A549 (cell line): ENCODE measurements at regions not wholly inside any gene's neighbourhood (a gene's known extent, or its start where the extent isn't known, plus 50 kb on each side); places are given as distances from the start of the nearest gene placed in this dataset.
A peak's percentile ranks its signal among the peaks of the same experiment; 100 is the strongest.

ENCODE experiments used
- ATAC-seq, 2 experiments: fragments of 200-7000 bp in 1 of 2; fragments of >200 bp in 1 of 2; cut with Nextera tagmentation in 1 of 2; cut with Tn5 transposase in 1 of 2; 3 replicates each; pipeline versions ENCODE4 v1.8.0 to v1.9.1; 2018 to 2020; ENCODE audit warnings: mild to moderate bottlenecking in 1 of 2, moderate library complexity in 1 of 2
- CTCF ChIA-PET: fragments of 300-600 bp; sonication (Branson Sonifier 250); formaldehyde crosslinking; extraction: SDS; loops from one replicate; lab custom pipeline; 2021; ENCODE audit warnings: antibody characterized with exemption, inconsistent platforms; lab: Yijun Ruan, JAX
- POLR2A ChIA-PET: fragments of 350-600 bp; formaldehyde crosslinking; extraction: SDS; loops from one replicate; lab custom pipeline; 2021; ENCODE audit warnings: antibody characterized with exemption, inconsistent platforms; lab: Yijun Ruan, JAX
- DNase-seq, 2 experiments: peaks; one replicate each; pipeline versions ENCODE4 v3.0.0 to v3.0.0-alpha.2; 2011 to 2016; ENCODE audit warnings: low read depth in 1 of 2, low spot score in 1 of 2
- FAIRE-seq: peaks from 2 replicates; lab custom pipeline; 2011; peaks lifted over from hg19 to GRCh38; lab: Jason Lieb, UNC
- H3K27ac ChIP-seq, 2 experiments: fragments of >200 bp; sonication (Bioruptor Twin); formaldehyde crosslinking; 3 replicates each; pipeline ENCODE4 v1.5.1; 2016 to 2017
- H3K4me1 ChIP-seq: fragments of >200 bp; sonication (Bioruptor Twin); formaldehyde crosslinking; 3 replicates; pipeline ENCODE4 v1.6.1; 2016
- H3K4me2 ChIP-seq: fragments of >200 bp; sonication (Bioruptor Twin); formaldehyde crosslinking; 3 replicates; pipeline ENCODE4 v1.6.1; 2016
- H3K4me3 ChIP-seq: fragments of >200 bp; sonication (Bioruptor Twin); formaldehyde crosslinking; 3 replicates; pipeline ENCODE4 v1.5.1; 2016
- H3K9me3 ChIP-seq: fragments of >200 bp; sonication (Bioruptor Twin); formaldehyde crosslinking; 3 replicates; pipeline ENCODE4 v1.6.1; 2016
- EHMT2 ChIP-seq: fragments of 200-600 bp; sonication (generic); IDR thresholded peaks from 2 replicates; pipeline ENCODE4 v1.6.1; 2016; ENCODE audit warnings: antibody characterized with exemption, low read depth, mild to moderate bottlenecking, moderate library complexity
- ESRRA ChIP-seq: fragments of 150-350 bp; IDR thresholded peaks from 2 replicates; pipeline ENCODE4 v1.6.1; 2014; ENCODE audit warnings: mild to moderate bottlenecking, low read length, borderline replicate concordance
- HEYL ChIP-seq: fragments of 250-450 bp; sonication (Bioruptor Pico); IDR thresholded peaks from 2 replicates; pipeline ENCODE4 v1.8.0; 2021; ENCODE audit warnings: mild to moderate bottlenecking, moderate library complexity
- HOXA7 ChIP-seq: fragments of 250-450 bp; sonication (Bioruptor Pico); IDR thresholded peaks from 2 replicates; pipeline ENCODE4 v1.5.0; 2020; ENCODE audit warnings: mild to moderate bottlenecking, moderate library complexity
- HOXB13 ChIP-seq: fragments of 250-450 bp; sonication (Bioruptor Pico); IDR thresholded peaks from 2 replicates; pipeline ENCODE4 v1.5.0; 2020; ENCODE audit warnings: low read depth, mild to moderate bottlenecking, moderate library complexity
- HOXB5 ChIP-seq: fragments of 250-450 bp; sonication (Bioruptor Pico); IDR thresholded peaks from 2 replicates; pipeline ENCODE4 v1.5.0; 2020; ENCODE audit warnings: mild to moderate bottlenecking, moderate library complexity
- JUN ChIP-seq, 2 experiments: fragments of >200 bp; sonication (Bioruptor Twin); formaldehyde crosslinking; IDR thresholded peaks; 2 replicates in 1 of 2; 3 replicates in 1 of 2; pipeline ENCODE4 v1.6.1; 2016 to 2017
- MAFK ChIP-seq: fragments of 450-650 bp; IDR thresholded peaks from 2 replicates; pipeline ENCODE4 v1.6.1; 2014; ENCODE audit not compliant: partially characterized antibody
- MAZ ChIP-seq: fragments of 150-350 bp; IDR thresholded peaks from 2 replicates; pipeline ENCODE4 v1.6.1; 2014; ENCODE audit warnings: antibody characterized with exemption, low read depth, low read length, borderline replicate concordance
- PHF8 ChIP-seq: fragments of 200-600 bp; sonication (generic); IDR thresholded peaks from 2 replicates; pipeline ENCODE4 v1.6.1; 2016; ENCODE audit warnings: low read depth, mild to moderate bottlenecking, antibody characterized with exemption, moderate library complexity, borderline replicate concordance
- POLR2A ChIP-seq: IDR thresholded peaks from 2 replicates; pipeline ENCODE4 v1.6.1; 2012; ENCODE audit warnings: mild to moderate bottlenecking, low read length
- RAD21 ChIP-seq, 2 experiments: fragments of >200 bp in 1 of 2; sonication (Bioruptor Twin) in 1 of 2; formaldehyde crosslinking in 1 of 2; IDR thresholded peaks in 1 of 2; conservative IDR thresholded peaks in 1 of 2; 2 replicates in 1 of 2; 3 replicates in 1 of 2; pipeline ENCODE4 v1.6.1; 2012 to 2018; ENCODE audit warnings: inconsistent platforms in 1 of 2
- ZFP36 ChIP-seq: fragments of 450-650 bp; IDR thresholded peaks from 2 replicates; pipeline ENCODE4 v1.6.1; 2014; ENCODE audit warnings: borderline replicate concordance; ENCODE audit not compliant: partially characterized antibody
- ZNF302 ChIP-seq: fragments of 250-450 bp; sonication (Bioruptor Pico); IDR thresholded peaks from 2 replicates; pipeline ENCODE4 v1.9.0; 2021; ENCODE audit warnings: inconsistent platforms, mild to moderate bottlenecking, moderate library complexity
- WGBS: methylation state at CpG from one replicate; pipeline ENCODE4 v1.1.6; 2017; ENCODE audit errors: missing lambda C conversion rate; 5-methylcytosine and 5-hydroxymethylcytosine counted together
- TF ChIP-seq, protein P1 (sequence below): fragments of 250-450 bp; sonication (Bioruptor Pico); IDR thresholded peaks from 2 replicates; pipeline ENCODE4 v1.5.0; 2020; ENCODE audit warnings: low read depth, mild to moderate bottlenecking, moderate library complexity
- TF ChIP-seq, protein P2 (sequence below): fragments of 250-450 bp; sonication (Bioruptor Pico); IDR thresholded peaks from 2 replicates; pipeline ENCODE4 v1.5.0; 2021; ENCODE audit warnings: mild to moderate bottlenecking, moderate library complexity, borderline replicate concordance

DNA sequence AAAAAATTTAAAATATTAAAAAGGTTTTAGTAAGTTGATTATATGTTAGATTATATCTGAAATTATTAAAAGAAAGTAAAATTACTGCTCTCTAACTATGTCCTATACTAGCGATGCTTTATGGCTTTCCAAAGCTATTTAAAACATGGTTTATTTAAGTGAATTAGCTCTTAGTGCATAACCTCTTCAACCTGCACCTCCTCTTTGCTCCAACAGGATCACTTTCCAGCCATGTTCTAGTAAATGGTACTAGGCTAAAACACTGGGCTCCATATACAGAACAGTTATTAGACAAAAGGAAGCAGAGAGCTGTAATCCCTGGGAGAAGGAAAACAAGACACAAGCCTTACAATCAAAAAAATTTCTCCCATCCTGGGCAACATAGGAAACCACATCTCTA lies 314.9 kb upstream of the ECI2 start:
- POLR2A ChIA-PET: no interaction called here

DNA sequence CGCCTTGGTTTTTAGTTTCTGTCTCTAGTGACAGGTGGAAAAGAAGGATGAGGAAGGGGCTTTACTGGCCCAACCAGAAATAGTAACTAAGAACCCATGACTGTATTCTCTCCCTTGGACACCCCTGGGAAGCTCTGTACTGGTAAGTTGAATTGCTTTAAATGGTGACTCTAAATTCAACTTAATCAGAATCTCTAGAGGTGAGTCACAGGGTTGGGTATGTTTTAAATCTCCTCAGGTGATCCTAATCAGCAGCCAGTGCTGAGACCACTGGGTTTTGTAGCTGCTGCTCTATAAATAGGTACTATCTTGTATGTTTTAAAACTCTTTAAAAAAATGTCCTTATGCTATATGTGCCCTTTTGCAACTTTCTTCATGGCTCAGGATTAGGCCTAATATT lies 314.0 kb upstream of the ECI2 start:
- H3K9me3 ChIP-seq: peaks cover 11% of the 10 kb centered on the region; the same call in 1 of the 3 replicates
- no peaks in the 10 kb centered on the region for H3K4me1 ChIP-seq
- TF ChIP-seq ZFP36: peak; percentile 37
- TF ChIP-seq EHMT2: no peak
- ChIA-PET CTCF (no interaction called here), POLR2A (no interaction called here)
- no peak overlapping the region for H3K27ac ChIP-seq
- no peak overlapping the region for H3K4me2 ChIP-seq
- FAIRE-seq (no peak), ATAC-seq (no peak), DNase-seq (no peak)
- 83% methylated on average over 1 of the region's 1 CpG for WGBS
- H3K4me3 ChIP-seq: no peak overlapping the region

More for the DNA sequence above, 314.9 kb upstream of the ECI2 start:
- DNase-seq (no peak), ATAC-seq (no peak), FAIRE-seq (no peak)
- no peak overlapping the region for H3K27ac ChIP-seq
- H3K4me2 ChIP-seq: no peak overlapping the region
- TF ChIP-seq HOXB13 (CRISPR knock-in tag) (no peak), HOXB5 (CRISPR knock-in tag) (no peak), ZNF302 (CRISPR knock-in tag) (no peak), PHF8 (no peak), ZFP36 (no peak), JUN (IDR thresholded peaks at IDR 0.05) (no peak), HOXA7 (CRISPR knock-in tag) (no peak), RAD21 (conservative IDR thresholded peaks at IDR 0.05 in 1 of 2, IDR thresholded peaks at IDR 0.05 in 1 of 2) (no peak), MAZ (no peak), POLR2A (no peak), HEYL (CRISPR knock-in tag) (no peak), ESRRA (no peak)
- TF ChIP-seq, protein P1, sequence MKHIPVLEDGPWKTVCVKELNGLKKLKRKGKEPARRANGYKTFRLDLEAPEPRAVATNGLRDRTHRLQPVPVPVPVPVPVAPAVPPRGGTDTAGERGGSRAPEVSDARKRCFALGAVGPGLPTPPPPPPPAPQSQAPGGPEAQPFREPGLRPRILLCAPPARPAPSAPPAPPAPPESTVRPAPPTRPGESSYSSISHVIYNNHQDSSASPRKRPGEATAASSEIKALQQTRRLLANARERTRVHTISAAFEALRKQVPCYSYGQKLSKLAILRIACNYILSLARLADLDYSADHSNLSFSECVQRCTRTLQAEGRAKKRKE: no peak
- TF ChIP-seq, protein P2, sequence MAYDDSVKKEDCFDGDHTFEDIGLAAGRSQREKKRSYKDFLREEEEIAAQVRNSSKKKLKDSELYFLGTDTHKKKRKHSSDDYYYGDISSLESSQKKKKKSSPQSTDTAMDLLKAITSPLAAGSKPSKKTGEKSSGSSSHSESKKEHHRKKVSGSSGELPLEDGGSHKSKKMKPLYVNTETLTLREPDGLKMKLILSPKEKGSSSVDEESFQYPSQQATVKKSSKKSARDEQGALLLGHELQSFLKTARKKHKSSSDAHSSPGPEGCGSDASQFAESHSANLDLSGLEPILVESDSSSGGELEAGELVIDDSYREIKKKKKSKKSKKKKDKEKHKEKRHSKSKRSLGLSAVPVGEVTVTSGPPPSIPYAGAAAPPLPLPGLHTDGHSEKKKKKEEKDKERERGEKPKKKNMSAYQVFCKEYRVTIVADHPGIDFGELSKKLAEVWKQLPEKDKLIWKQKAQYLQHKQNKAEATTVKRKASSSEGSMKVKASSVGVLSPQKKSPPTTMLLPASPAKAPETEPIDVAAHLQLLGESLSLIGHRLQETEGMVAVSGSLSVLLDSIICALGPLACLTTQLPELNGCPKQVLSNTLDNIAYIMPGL (CRISPR knock-in tag): no peak
- CTCF ChIA-PET: no interaction called here
- 92% methylated on average over 1 of the region's 1 CpG for WGBS
- no peaks in the 10 kb centered on the region for H3K4me1 ChIP-seq
- H3K4me3 ChIP-seq: no peak overlapping the region
- peaks cover 11% of the 10 kb centered on the region; the same call in 1 of the 3 replicates for H3K9me3 ChIP-seq

DNA sequence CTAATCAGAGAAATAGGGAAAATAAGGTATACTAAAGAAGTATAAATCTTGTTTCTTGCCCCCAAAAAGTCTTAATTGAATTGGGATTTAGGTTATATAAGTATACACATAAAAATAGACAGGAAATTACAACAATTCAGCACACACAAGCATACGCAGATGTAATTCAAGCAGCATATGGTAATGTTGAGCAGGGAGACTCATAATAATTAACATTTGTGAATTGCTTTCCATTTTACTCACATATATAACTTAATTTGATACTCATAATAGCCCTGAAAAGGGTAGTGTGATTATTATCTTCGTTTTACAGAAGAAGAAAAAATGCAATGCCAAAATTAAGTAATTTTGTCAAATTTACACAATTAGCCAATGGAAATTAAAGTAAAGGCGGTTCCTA lies 313.5 kb upstream of the ECI2 start:
- no peak overlapping the region for H3K27ac ChIP-seq
- DNase-seq (no peak), FAIRE-seq (no peak), ATAC-seq (no peak)
- H3K4me3 ChIP-seq: no peak overlapping the region
- peaks cover 11% of the 10 kb centered on the region; the same call in 1 of the 3 replicates for H3K9me3 ChIP-seq
- WGBS: 61% methylated on average over 3 of the region's 3 CpGs
- ChIA-PET POLR2A (no interaction called here), CTCF (no interaction called here)
- TF ChIP-seq MAFK (no peak), POLR2A (no peak), JUN (IDR thresholded peaks at IDR 0.05) (no peak)
- TF ChIP-seq, protein P1: no peak
- no peaks in the 10 kb centered on the region for H3K4me1 ChIP-seq
- no peak overlapping the region for H3K4me2 ChIP-seq
